HepG2 (cell line): ENCODE measurements at regions not wholly inside any gene's neighbourhood (a gene's known extent, or its start where the extent isn't known, plus 50 kb on each side); places are given as distances from the start of the nearest gene placed in this dataset.

ENCODE experiments used
- ATAC-seq: fragments of 200-7000 bp; cut with Tn5 transposase; 3 replicates; pipeline ENCODE4 v1.9.1; 2020; ENCODE audit warnings: mild to moderate bottlenecking, moderate library complexity
- BruUV-seq: library from RNA; stranded (reverse); fragments of 400-500 nt; replicated peaks from 2 replicates; lab custom pipeline; 2021; lab: Mats Ljungman, UMichigan
- CTCF ChIA-PET: fragments of 300-600 bp; formaldehyde crosslinking; extraction: SDS; loops from one replicate; lab custom pipeline; 2021; ENCODE audit warnings: low total read pairs, inconsistent platforms, low intra/inter-chr PET ratio; lab: Yijun Ruan, JAX
- POLR2A ChIA-PET: fragments of 350-600 bp; sonication (Branson Sonifier 250); formaldehyde crosslinking; loops from one replicate; lab custom pipeline; 2020; ENCODE audit warnings: antibody characterized with exemption, inconsistent platforms; lab: Yijun Ruan, JAX
- DNase-seq: peaks from one replicate; pipeline ENCODE4 v3.0.0-alpha.2; 2015; ENCODE audit warnings: low spot score
- FAIRE-seq: peaks from 3 replicates; lab custom pipeline; 2011; peaks lifted over from hg19 to GRCh38; lab: Jason Lieb, UNC
- H2AFZ ChIP-seq: one replicate; pipeline ENCODE4 v1.6.1; 2011; ENCODE audit warnings: low read length, inconsistent platforms
- H3K27ac ChIP-seq: fragments of 300-600 bp; 3 replicates; pipeline ENCODE4 v1.8.0; 2011; ENCODE audit warnings: mixed run types, mild to moderate bottlenecking, mixed read lengths, low read length, inconsistent platforms; ENCODE audit not compliant: insufficient read depth; ENCODE audit errors: extremely low read length
- H3K27me3 ChIP-seq, 2 experiments: fragments of 200-600 bp in 1 of 2; 2 replicates in 1 of 2; 3 replicates in 1 of 2; pipeline versions ENCODE4 v1.6.0 to v1.8.0; 2011; ENCODE audit warnings: low read length in 2 of 2, mild to moderate bottlenecking in 2 of 2, moderate library complexity in 2 of 2, inconsistent platforms in 1 of 2; ENCODE audit not compliant: insufficient read depth in 2 of 2, control insufficient read depth in 1 of 2
- H3K36me3 ChIP-seq, 2 experiments: fragments of 200-600 bp in 1 of 2; replicated peaks in 1 of 2; 2 replicates in 1 of 2; 3 replicates in 1 of 2; pipeline versions ENCODE4 v1.5.1 to v1.8.0; 2011; ENCODE audit warnings: low read length in 2 of 2, inconsistent platforms in 1 of 2; ENCODE audit not compliant: insufficient read depth in 2 of 2, control insufficient read depth in 1 of 2
- H3K4me1 ChIP-seq: 2 replicates; pipeline ENCODE4 v1.5.1; 2012; ENCODE audit warnings: low read length, inconsistent platforms; ENCODE audit not compliant: insufficient read depth
- H3K4me2 ChIP-seq: 2 replicates; pipeline ENCODE4 v1.6.0; 2011; ENCODE audit warnings: low read depth, low read length, inconsistent platforms
- H3K4me3 ChIP-seq, 3 experiments: fragments of 200-600 bp in 1 of 3; sonication (generic), shearing (Covaris generic) in 1 of 3; replicated peaks in 1 of 3; 2 replicates each; pipeline ENCODE4 v1.5.1; 2011 to 2016; ENCODE audit warnings: low read length in 3 of 3, inconsistent platforms in 2 of 3, low read depth in 2 of 3, mild to moderate bottlenecking in 2 of 3, control low read depth in 1 of 3, mixed read lengths in 1 of 3; ENCODE audit not compliant: insufficient read depth in 1 of 3
- H3K79me2 ChIP-seq: one replicate; pipeline ENCODE4 v1.6.1; 2011; ENCODE audit warnings: low read length, inconsistent platforms; ENCODE audit not compliant: insufficient read depth
- H3K9ac ChIP-seq: 2 replicates; pipeline ENCODE4 v1.6.0; 2011; ENCODE audit warnings: mild to moderate bottlenecking, low read depth, low read length, inconsistent platforms; ENCODE audit not compliant: insufficient read depth
- H3K9me3 ChIP-seq: 2 replicates; pipeline ENCODE4 v1.5.1; 2012; ENCODE audit warnings: mild to moderate bottlenecking, low read length
- H4K20me1 ChIP-seq: 2 replicates; pipeline ENCODE4 v1.6.0; 2011; ENCODE audit warnings: inconsistent platforms, mild to moderate bottlenecking, low read length, moderate library complexity; ENCODE audit not compliant: insufficient read depth
- MTA1 ChIP-seq: sonication (generic); formaldehyde crosslinking; IDR thresholded peaks from 2 replicates; pipeline ENCODE4 v1.4.0; 2020; ENCODE audit warnings: missing genetic modification reagents, mild to moderate bottlenecking, borderline replicate concordance
- MTA3 ChIP-seq: sonication (generic); formaldehyde crosslinking; IDR thresholded peaks from 2 replicates; pipeline ENCODE4 v1.4.0; 2020; ENCODE audit warnings: missing genetic modification reagents
- NCOR1 ChIP-seq: fragments of 200-600 bp; sonication (generic); IDR thresholded peaks from 2 replicates; pipeline ENCODE4 v1.7.0; 2017; ENCODE audit warnings: antibody characterized with exemption, low read length, borderline replicate concordance
- NONO ChIP-seq, 2 experiments: fragments of 450-650 bp in 1 of 2; sonication (generic) in 1 of 2; formaldehyde crosslinking in 1 of 2; IDR thresholded peaks in 1 of 2; conservative IDR thresholded peaks in 1 of 2; 2 replicates each; pipeline versions ENCODE4 v1.6.1 to v1.8.0; 2017 to 2022; ENCODE audit warnings: mild to moderate bottlenecking in 1 of 2, missing genetic modification reagents in 1 of 2, moderate library complexity in 1 of 2
- RNF2 ChIP-seq: fragments of 450-650 bp; conservative IDR thresholded peaks from 2 replicates; pipeline ENCODE4 v1.6.1; 2016; ENCODE audit warnings: low read depth
- SIN3A ChIP-seq: IDR thresholded peaks from 2 replicates; pipeline ENCODE4 v1.6.1; 2011; ENCODE audit warnings: low read depth, mild to moderate bottlenecking, control low read depth, low read length, borderline replicate concordance
- SIX1 ChIP-seq: sonication (generic); formaldehyde crosslinking; IDR thresholded peaks from 2 replicates; pipeline ENCODE4 v1.4.0; 2020; ENCODE audit warnings: missing genetic modification reagents, borderline replicate concordance
- SNAPC2 ChIP-seq: sonication (generic); formaldehyde crosslinking; IDR thresholded peaks from 2 replicates; pipeline ENCODE4 v1.8.1; 2022; ENCODE audit warnings: mild to moderate bottlenecking, missing genetic modification reagents
- SSRP1 ChIP-seq: IDR thresholded peaks from 2 replicates; pipeline ENCODE4 v1.6.1; 2016; ENCODE audit warnings: control low read depth
- TARDBP ChIP-seq: sonication (generic); formaldehyde crosslinking; IDR thresholded peaks from 2 replicates; pipeline ENCODE4 v1.8.0; 2022; ENCODE audit warnings: mild to moderate bottlenecking, missing genetic modification reagents
- ZNF24 ChIP-seq: fragments of 450-650 bp; IDR thresholded peaks from 2 replicates; pipeline ENCODE4 v1.6.1; 2017; ENCODE audit warnings: antibody characterized with exemption, mild to moderate bottlenecking
- ZNF260 ChIP-seq: sonication (generic); formaldehyde crosslinking; IDR thresholded peaks from 2 replicates; pipeline ENCODE4 v1.4.0; 2020; ENCODE audit warnings: missing genetic modification reagents, low read depth, mild to moderate bottlenecking, borderline replicate concordance
- ZNF724P ChIP-seq: sonication (generic); formaldehyde crosslinking; IDR thresholded peaks from 2 replicates; pipeline ENCODE4 v1.8.0; 2022; ENCODE audit warnings: missing genetic modification reagents, borderline replicate concordance
- ZNF773 ChIP-seq: sonication (generic); formaldehyde crosslinking; IDR thresholded peaks from 2 replicates; pipeline ENCODE4 v1.4.0; 2020; ENCODE audit warnings: missing genetic modification reagents, borderline replicate concordance
- ZNF841 ChIP-seq: sonication (generic); formaldehyde crosslinking; IDR thresholded peaks from 2 replicates; pipeline ENCODE4 v1.8.1; 2023; ENCODE audit warnings: missing genetic modification reagents, borderline replicate concordance
- ZNF879 ChIP-seq: sonication (generic); formaldehyde crosslinking; IDR thresholded peaks from 2 replicates; pipeline ENCODE4 v1.8.1; 2023; ENCODE audit warnings: missing genetic modification reagents
- ZSCAN20 ChIP-seq: sonication (generic); formaldehyde crosslinking; IDR thresholded peaks from 2 replicates; pipeline ENCODE4 v1.4.0; 2020; ENCODE audit warnings: missing genetic modification reagents, mild to moderate bottlenecking, borderline replicate concordance
- WGBS: methylation state at CpG from one replicate; pipeline ENCODE4 v1.1.6; 2017; ENCODE audit warnings: low lambda C conversion rate; 5-methylcytosine and 5-hydroxymethylcytosine counted together
- in situ Hi-C: cut with HindIII; loops from 2 replicates; pipeline ENCODE4 v1.10.0; 2017; ENCODE audit warnings: low pct_unique_long_range_greater_than_20kb; ENCODE audit not compliant: extremely low pct_ligation_motif_present
- intact Hi-C: fragments of 100-400 bp; cut with micrococcal nuclease; formaldehyde crosslinking; loops from one replicate; pipeline ENCODE4 v1.10.0; 2022; ENCODE audit not compliant: unreplicated experiment

GRCh38 chr5:5767286-5767928 is 344.9 kb downstream of the ICE1 start (continued):
- TF ChIP-seq ZNF24 (no peak), ZNF260 (CRISPR knock-in tag) (no peak), ZNF841 (CRISPR knock-in tag) (no peak)

GRCh38 chr5:5765066-5765850 is 342.8 kb downstream of the ICE1 start:
- no peak overlapping the region for H3K4me2 ChIP-seq
- in situ Hi-C loops = no loop called here

GRCh38 chr5:5764246-5764645 is 341.8 kb downstream of the ICE1 start:
- H3K27me3 ChIP-seq = no peaks in the 10 kb centered on the region
- no peak overlapping the region for H3K27ac ChIP-seq
- H3K36me3 ChIP-seq = no peaks in the 10 kb centered on the region
- intact Hi-C loops (no loop called here), in situ Hi-C loops (no loop called here)
- H3K4me2 ChIP-seq = no peak overlapping the region
- H3K79me2 ChIP-seq = no peaks in the 10 kb centered on the region
- H3K4me3 ChIP-seq = no peak overlapping the region
- H4K20me1 ChIP-seq = no peaks in the 10 kb centered on the region
- H2AFZ ChIP-seq = no peak overlapping the region
- FAIRE-seq = no peak
- no peaks in the 10 kb centered on the region for H3K9me3 ChIP-seq
- ChIA-PET POLR2A (no interaction called here), CTCF (no interaction called here)
- H3K9ac ChIP-seq = no peak overlapping the region
- ATAC-seq = no peak
- no peaks in the 10 kb centered on the region for H3K4me1 ChIP-seq
- 15% methylated on average over 4 of the region's 4 CpGs for WGBS
- DNase-seq = no peak
- no TSS peak for BruUV-seq
- TF ChIP-seq MTA1 (CRISPR knock-in tag) = no peak
- no peak for TF ChIP-seq SIX1 (CRISPR knock-in tag)
- no peak for TF ChIP-seq MTA3
- no peak for TF ChIP-seq ZNF724P
- no peak for TF ChIP-seq ZNF773 (CRISPR knock-in tag)
- TF ChIP-seq ZSCAN20 (CRISPR knock-in tag) = no peak
- TF ChIP-seq TARDBP (CRISPR knock-in tag) = no peak
- no peak for TF ChIP-seq NONO (IDR thresholded peaks at IDR 0.05)
- TF ChIP-seq NONO (CRISPR knock-in tag; conservative IDR thresholded peaks at IDR 0.05) = no peak
- TF ChIP-seq SNAPC2 (CRISPR knock-in tag) = no peak
- TF ChIP-seq ZNF879 (CRISPR knock-in tag) = no peak
- no peak for TF ChIP-seq NCOR1

More at GRCh38 chr5:5765066-5765850, 342.8 kb downstream of the ICE1 start:
- H4K20me1 ChIP-seq = no peaks in the 10 kb centered on the region
- ChIA-PET CTCF (no interaction called here), POLR2A (no interaction called here)
- H3K9ac ChIP-seq = no peak overlapping the region
- WGBS = 24% methylated on average over 7 of the region's 7 CpGs
- no peak overlapping the region for H3K27ac ChIP-seq
- H3K79me2 ChIP-seq = no peaks in the 10 kb centered on the region
- FAIRE-seq = no peak
- H3K36me3 ChIP-seq = no peaks in the 10 kb centered on the region
- no peaks in the 10 kb centered on the region for H3K4me1 ChIP-seq
- DNase-seq = no peak
- no peak for ATAC-seq
- H3K4me3 ChIP-seq = no peak overlapping the region
- no peaks in the 10 kb centered on the region for H3K27me3 ChIP-seq
- no peak for TF ChIP-seq SIN3A
- no peak for TF ChIP-seq RNF2
- no peak for TF ChIP-seq SSRP1 (CRISPR knock-in tag)
- no peaks in the 10 kb centered on the region for H3K9me3 ChIP-seq
- H2AFZ ChIP-seq = no peak overlapping the region
- BruUV-seq = no TSS peak
- intact Hi-C loops = no loop called here
